ENCODE measurements at regions not wholly inside any gene's neighbourhood (a gene's known extent, or its start where the extent isn't known, plus 50 kb on each side); places are given as distances from the start of the nearest gene placed in this dataset.
A peak's percentile ranks its signal among the peaks of the same experiment; 100 is the strongest.
"Not testable (repeated sequence)": the region's sequence is repeated elsewhere in the genome, so short reads cannot be mapped to it uniquely, and the experiment has no call there.

DNA sequence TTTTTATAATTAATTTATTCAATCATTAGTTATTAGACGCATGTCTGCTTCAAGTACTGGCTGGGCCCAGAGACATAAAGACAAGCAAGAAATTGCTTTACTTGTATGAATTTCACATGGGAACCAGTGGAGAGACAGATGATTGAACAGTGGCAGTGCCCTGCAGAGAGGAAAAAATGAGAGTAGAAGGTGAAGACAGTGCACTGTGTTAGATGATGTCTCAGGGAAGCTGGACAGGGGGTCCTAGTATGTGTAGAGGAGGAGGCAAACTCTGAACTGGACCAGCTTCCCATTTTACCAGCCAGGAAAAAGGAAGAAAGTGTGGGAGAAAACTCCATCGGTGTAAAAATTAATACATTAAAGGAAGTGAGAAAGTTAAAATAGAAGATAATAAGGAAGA, 126.0 kb downstream of the BACH1 start:
- H3K4me2 ChIP-seq (ENCODE audit: low read length), result no peak overlapping the region
- H3K27me3 ChIP-seq (ENCODE audit: control insufficient read depth, insufficient read depth, low read length), result no peaks in the 10 kb centered on the region
- no peak overlapping the region for H3K9ac ChIP-seq (ENCODE audit: low read depth, low read length)
- H3K4me3 ChIP-seq (ENCODE audit: low read length), result no peak overlapping the region
- H3K9me3 ChIP-seq (replicated peaks; ENCODE audit: low read length), result no peaks in the 10 kb centered on the region
- no peaks in the 10 kb centered on the region for H3K4me1 ChIP-seq (ENCODE audit: control insufficient read depth, insufficient read depth, low read length)
- H3K36me3 ChIP-seq (ENCODE audit: insufficient read depth, low read length), result no peaks in the 10 kb centered on the region

DNA sequence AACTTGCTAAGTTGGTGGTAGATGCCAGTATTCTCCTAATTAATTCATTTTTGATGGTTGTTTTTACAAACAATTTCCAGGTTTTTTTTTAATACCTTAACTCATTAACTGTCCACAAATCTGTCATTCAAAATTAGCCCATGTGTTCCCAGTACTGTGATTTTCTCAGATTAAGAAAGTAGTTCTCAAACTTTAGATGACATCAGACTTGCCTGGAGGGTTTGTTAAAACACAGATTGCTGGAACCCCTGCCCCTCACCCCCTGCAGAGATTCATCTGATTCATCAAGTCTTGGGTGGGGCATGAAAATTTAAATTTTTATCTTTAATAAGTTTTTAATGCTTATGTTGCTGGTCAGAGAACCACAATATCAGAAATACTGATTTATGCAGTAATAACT, 130.5 kb downstream of the BACH1 start:
- Histone ChIP-seq H3K4me3 (ENCODE audit: low read length) (no peak overlapping the region), H3K36me3 (ENCODE audit: insufficient read depth, low read length) (no peaks in the 10 kb centered on the region), H3K9ac (ENCODE audit: low read depth, low read length) (no peak overlapping the region), H3K4me2 (ENCODE audit: low read length) (no peak overlapping the region), H3K27me3 (ENCODE audit: control insufficient read depth, insufficient read depth, low read length) (no peaks in the 10 kb centered on the region), H3K9me3 (replicated peaks; ENCODE audit: low read length) (no peaks in the 10 kb centered on the region), H3K4me1 (ENCODE audit: control insufficient read depth, insufficient read depth, low read length) (no peaks in the 10 kb centered on the region)

DNA sequence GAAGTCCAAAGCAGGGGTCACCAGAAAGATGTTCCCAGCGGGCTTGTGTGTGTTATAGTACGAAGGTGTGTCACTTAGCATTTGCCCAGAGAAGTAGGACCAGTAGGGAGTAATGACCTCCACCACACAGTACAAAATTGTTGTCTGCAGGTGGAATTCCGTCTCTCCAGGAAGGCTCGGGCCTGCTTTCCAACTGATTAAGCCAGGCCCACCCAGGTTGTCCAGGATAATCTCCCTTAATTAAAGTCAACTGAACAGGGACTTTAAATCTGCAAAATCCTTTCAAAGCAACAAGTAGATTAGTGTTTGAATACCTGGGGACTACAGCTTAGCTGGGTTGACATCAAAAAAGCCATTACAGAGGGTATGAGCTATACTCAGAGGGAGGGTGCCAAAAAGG, 131.3 kb downstream of the BACH1 start:
- Histone ChIP-seq H3K4me3 (ENCODE audit: low read length) (no peak overlapping the region), H3K27me3 (ENCODE audit: control insufficient read depth, insufficient read depth, low read length) (no peaks in the 10 kb centered on the region), H3K4me2 (ENCODE audit: low read length) (no peak overlapping the region), H3K4me1 (ENCODE audit: control insufficient read depth, insufficient read depth, low read length) (no peaks in the 10 kb centered on the region), H3K9ac (ENCODE audit: low read depth, low read length) (no peak overlapping the region), H3K36me3 (ENCODE audit: insufficient read depth, low read length) (no peaks in the 10 kb centered on the region), H3K9me3 (replicated peaks; ENCODE audit: low read length) (no peaks in the 10 kb centered on the region)

DNA sequence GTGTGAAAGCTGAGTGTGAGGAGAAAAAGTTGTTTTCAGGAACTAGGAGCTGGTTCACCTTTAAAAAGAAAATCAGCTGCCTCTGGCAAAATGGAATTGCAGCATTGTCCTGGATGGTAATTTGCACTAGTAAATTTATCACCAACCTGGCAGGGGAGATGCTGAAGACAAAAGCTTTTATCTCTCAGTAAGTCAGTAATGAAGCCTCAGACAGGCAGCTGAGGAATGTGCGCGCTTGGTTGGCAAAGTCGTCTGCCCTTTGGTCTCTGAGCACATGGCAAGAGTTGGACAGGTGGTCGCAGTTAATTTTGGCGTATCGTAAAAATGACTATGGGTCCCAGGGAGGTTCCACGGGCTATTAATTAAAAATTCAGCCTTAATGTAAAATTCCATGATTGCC, 131.9 kb downstream of the BACH1 start:
- H3K9ac ChIP-seq (ENCODE audit: low read depth, low read length), result no peak overlapping the region
- no peaks in the 10 kb centered on the region for H3K36me3 ChIP-seq (ENCODE audit: insufficient read depth, low read length)
- H3K4me2 ChIP-seq (ENCODE audit: low read length), result no peak overlapping the region
- H3K27me3 ChIP-seq (ENCODE audit: control insufficient read depth, insufficient read depth, low read length), result no peaks in the 10 kb centered on the region
- no peaks in the 10 kb centered on the region for H3K9me3 ChIP-seq (replicated peaks; ENCODE audit: low read length)
- no peaks in the 10 kb centered on the region for H3K4me1 ChIP-seq (ENCODE audit: control insufficient read depth, insufficient read depth, low read length)
- no peak overlapping the region for H3K4me3 ChIP-seq (ENCODE audit: low read length)

DNA sequence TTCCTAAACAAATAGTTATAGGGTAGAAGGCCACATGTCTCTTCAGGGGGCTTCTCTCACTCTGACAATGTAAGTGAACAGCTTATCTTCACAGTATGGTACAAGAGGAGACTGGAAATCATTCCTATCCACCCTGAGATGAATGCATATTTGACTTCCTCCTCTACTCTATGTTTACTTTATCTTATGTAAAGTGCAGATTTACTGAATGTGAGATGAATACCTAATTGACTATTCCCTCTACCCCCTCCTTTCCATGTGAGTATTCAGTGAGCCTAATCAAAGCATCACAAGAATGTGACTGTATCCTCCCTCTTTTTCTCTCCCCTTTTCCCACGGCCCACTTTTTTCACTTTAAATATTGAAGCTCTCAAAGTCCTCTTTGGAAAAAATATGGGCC, 132.5 kb downstream of the BACH1 start:
- Histone ChIP-seq H3K9me3 (replicated peaks; ENCODE audit: low read length) (no peaks in the 10 kb centered on the region), H3K9ac (ENCODE audit: low read depth, low read length) (no peak overlapping the region), H3K4me3 (ENCODE audit: low read length) (no peak overlapping the region), H3K27me3 (ENCODE audit: control insufficient read depth, insufficient read depth, low read length) (no peaks in the 10 kb centered on the region), H3K4me1 (ENCODE audit: control insufficient read depth, insufficient read depth, low read length) (no peaks in the 10 kb centered on the region), H3K36me3 (ENCODE audit: insufficient read depth, low read length) (no peaks in the 10 kb centered on the region), H3K4me2 (ENCODE audit: low read length) (no peak overlapping the region)

DNA sequence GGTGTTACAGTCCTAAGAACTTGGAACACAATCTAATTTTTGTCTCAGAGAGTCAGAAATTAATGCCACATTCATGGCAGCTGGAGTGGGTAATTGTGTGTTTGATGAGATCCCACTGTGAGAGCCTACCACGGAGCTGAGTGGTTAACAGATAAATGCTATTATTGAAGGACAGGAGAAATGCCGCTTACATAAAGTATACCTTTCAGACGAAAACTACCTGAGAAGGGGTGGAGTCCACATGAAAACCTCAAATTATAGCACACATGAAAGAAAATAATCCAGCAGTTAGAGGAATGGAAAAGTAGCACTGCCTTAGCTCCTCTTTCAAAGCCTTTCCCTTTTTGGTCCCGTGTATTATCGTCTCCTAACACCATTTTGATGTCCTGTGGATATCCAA, 133.0 kb downstream of the BACH1 start:
- no peak overlapping the region for H3K4me3 ChIP-seq (ENCODE audit: low read length)
- H3K4me1 ChIP-seq (ENCODE audit: control insufficient read depth, insufficient read depth, low read length), result no peaks in the 10 kb centered on the region
- H3K36me3 ChIP-seq (ENCODE audit: insufficient read depth, low read length), result no peaks in the 10 kb centered on the region
- H3K27me3 ChIP-seq (ENCODE audit: control insufficient read depth, insufficient read depth, low read length), result no peaks in the 10 kb centered on the region
- H3K9ac ChIP-seq (ENCODE audit: low read depth, low read length), result no peak overlapping the region
- H3K9me3 ChIP-seq (replicated peaks; ENCODE audit: low read length), result no peaks in the 10 kb centered on the region
- no peak overlapping the region for H3K4me2 ChIP-seq (ENCODE audit: low read length)

DNA sequence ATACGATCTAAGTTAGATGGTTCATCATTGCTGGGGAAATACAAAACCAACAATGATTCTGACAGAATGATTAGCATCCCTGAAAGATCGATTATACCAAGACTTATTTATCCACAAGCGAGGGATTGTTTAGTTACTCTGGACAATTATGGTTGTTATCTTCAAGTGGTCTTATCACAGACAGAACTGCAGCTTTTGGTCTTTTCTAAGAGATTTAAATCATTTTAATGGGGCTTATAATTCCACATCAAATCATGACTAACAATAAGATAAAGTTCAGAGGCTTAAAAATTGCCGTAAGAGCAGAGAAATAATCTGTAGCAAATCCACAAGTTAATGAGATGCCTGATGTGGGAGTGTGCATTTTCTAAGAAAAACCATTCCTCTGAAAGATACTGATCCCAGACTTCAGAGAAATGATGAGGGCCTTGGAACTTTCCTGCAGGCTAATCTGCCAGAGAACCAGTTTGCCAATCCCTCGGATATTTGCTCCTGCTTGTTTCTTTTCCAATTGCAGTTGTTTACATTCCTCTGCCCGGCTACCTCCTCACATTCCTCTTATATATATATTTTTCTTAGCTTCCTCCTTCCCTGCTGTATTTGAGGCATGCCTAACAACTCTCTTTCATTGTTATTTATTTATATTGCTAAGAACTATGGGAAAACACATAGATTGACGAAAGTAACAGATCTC, 134.8 kb downstream of the BACH1 start:
- no peak overlapping the region for H3K4me3 ChIP-seq (ENCODE audit: low read length)
- H3K4me2 ChIP-seq (ENCODE audit: low read length), result no peak overlapping the region
- H3K9me3 ChIP-seq (replicated peaks; ENCODE audit: low read length), result no peaks in the 10 kb centered on the region
- no peaks in the 10 kb centered on the region for H3K36me3 ChIP-seq (ENCODE audit: insufficient read depth, low read length)
- no peak overlapping the region for H3K9ac ChIP-seq (ENCODE audit: low read depth, low read length)
- no peaks in the 10 kb centered on the region for H3K4me1 ChIP-seq (ENCODE audit: control insufficient read depth, insufficient read depth, low read length)
- no peaks in the 10 kb centered on the region for H3K27me3 ChIP-seq (ENCODE audit: control insufficient read depth, insufficient read depth, low read length)

DNA sequence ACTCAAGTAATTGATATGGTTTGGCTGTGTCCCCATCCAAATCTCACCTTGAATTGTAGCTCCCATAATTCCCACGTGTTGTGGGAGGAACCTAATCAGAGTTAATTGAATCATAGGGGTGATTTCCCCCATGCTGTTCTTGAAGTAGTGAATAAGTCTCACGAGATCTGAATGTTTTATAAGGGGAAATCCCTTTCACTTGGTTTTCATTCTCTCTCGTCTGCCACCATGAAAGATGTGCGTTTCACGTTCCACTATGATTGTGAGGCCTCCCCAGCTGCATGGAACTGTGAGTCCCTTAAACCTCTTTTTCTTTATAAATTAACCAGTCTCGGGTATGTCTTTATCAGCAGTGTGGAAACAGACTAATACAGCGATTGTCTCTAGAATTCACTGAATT, 135.4 kb downstream of the BACH1 start:
- H3K9ac ChIP-seq (ENCODE audit: low read depth, low read length), result no peak overlapping the region
- H3K4me3 ChIP-seq (ENCODE audit: low read length), result no peak overlapping the region
- H3K4me2 ChIP-seq (ENCODE audit: low read length), result no peak overlapping the region
- H3K27me3 ChIP-seq (ENCODE audit: control insufficient read depth, insufficient read depth, low read length), result no peaks in the 10 kb centered on the region
- no peaks in the 10 kb centered on the region for H3K36me3 ChIP-seq (ENCODE audit: insufficient read depth, low read length)
- H3K9me3 ChIP-seq (replicated peaks; ENCODE audit: low read length), result no peaks in the 10 kb centered on the region
- H3K4me1 ChIP-seq (ENCODE audit: control insufficient read depth, insufficient read depth, low read length), result no peaks in the 10 kb centered on the region

DNA sequence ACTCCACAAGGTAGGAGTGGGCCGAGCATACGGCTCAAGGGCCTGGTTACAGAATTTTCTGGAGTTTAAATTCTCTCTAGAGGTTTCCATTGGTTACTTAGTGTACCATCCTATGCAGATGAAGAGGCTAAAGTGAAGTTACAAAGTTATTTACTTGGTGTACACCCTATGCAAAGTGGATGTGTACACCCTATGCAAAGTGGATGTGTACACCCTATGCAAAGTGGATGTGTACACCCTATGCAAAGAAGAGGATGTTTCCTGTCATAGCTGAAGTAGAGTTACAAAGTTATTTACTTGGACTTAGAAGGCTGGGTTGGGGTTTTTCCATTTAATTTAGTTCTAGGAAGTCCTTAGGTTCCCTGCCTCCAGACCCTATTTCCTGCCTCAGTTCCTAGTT, 136.3 kb downstream of the BACH1 start:
- H3K9ac ChIP-seq (ENCODE audit: low read depth, low read length), result not testable (repeated sequence)

DNA sequence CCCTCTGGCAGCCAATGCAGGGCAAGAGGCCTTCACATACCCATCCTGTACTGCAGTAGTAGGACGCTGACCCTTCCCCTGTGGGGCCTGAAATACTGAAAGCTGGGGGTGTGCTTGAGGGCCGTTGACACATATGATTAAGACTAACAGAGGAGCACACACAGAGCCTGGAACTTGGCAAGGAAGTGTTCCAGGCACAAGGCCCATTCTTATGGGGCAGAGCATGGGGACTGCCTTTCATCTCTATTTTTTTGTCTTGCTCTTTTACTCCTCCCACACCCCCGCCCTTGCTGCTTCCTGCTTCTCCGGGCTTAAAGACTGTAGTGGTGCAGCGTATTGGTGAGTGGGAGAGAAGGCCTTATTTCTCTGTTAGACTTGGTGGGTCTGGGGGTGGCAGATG, 137.4 kb downstream of the BACH1 start:
- Histone ChIP-seq H3K36me3 (ENCODE audit: insufficient read depth, low read length) (no peaks in the 10 kb centered on the region), H3K4me3 (ENCODE audit: low read length) (no peak overlapping the region), H3K9ac (ENCODE audit: low read depth, low read length) (no peak overlapping the region), H3K4me2 (ENCODE audit: low read length) (no peak overlapping the region), H3K27me3 (ENCODE audit: control insufficient read depth, insufficient read depth, low read length) (no peaks in the 10 kb centered on the region), H3K9me3 (replicated peaks; ENCODE audit: low read length) (no peaks in the 10 kb centered on the region), H3K4me1 (ENCODE audit: control insufficient read depth, insufficient read depth, low read length) (no peaks in the 10 kb centered on the region)

More for the DNA sequence above, 136.3 kb downstream of the BACH1 start:
- H3K27me3 ChIP-seq (ENCODE audit: control insufficient read depth, insufficient read depth, low read length); H3K4me3 ChIP-seq (ENCODE audit: low read length); H3K4me2 ChIP-seq (ENCODE audit: low read length); H3K36me3 ChIP-seq (ENCODE audit: insufficient read depth, low read length); H3K4me1 ChIP-seq (ENCODE audit: control insufficient read depth, insufficient read depth, low read length); H3K9me3 ChIP-seq (replicated peaks; ENCODE audit: low read length): not testable (repeated sequence)

DNA sequence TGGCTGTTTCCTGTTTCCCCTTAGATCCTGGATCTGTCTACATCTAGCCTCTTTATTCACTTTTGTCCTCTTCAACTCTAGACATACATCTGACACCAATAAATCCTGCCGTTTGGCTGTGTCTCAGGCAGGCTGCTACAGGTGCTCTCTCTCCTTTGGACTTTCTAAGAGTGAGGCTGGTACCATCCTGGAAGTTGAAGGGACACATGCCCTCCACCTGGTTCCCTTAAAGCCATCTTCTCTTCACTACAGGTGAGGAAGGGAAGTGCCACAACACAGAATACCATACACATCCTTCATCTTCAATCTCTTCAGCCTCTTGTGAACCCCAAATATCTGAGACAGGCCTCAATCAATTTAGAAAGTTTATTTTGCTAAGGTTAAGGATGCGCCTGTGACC, 137.9 kb downstream of the BACH1 start:
- Histone ChIP-seq H3K4me1 (ENCODE audit: control insufficient read depth, insufficient read depth, low read length) (peaks cover 3% of the 10 kb centered on the region), H3K4me2 (ENCODE audit: low read length) (no peak overlapping the region), H3K9me3 (replicated peaks; ENCODE audit: low read length) (no peaks in the 10 kb centered on the region), H3K27me3 (ENCODE audit: control insufficient read depth, insufficient read depth, low read length) (no peaks in the 10 kb centered on the region), H3K9ac (ENCODE audit: low read depth, low read length) (no peak overlapping the region), H3K4me3 (ENCODE audit: low read length) (no peak overlapping the region), H3K36me3 (ENCODE audit: insufficient read depth, low read length) (no peaks in the 10 kb centered on the region)

DNA sequence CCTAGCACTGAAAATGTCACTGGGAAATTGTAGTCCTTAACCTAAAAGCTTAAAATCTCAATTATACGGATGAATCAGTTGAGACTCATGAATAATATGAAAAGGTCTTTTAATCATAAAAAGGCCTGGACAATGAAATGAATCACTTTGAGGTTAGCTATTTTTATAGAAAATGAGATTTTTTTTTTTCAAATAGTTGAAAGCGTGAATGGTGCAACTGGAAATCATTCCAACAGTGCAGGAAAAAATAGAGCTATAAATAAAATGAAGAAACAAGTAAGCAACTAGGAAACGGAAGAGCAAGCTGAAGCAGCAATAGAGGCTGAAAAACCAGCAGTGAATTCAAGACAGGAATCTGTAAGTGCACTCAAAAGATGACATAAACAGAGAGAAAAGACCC, 142.9 kb downstream of the BACH1 start:
- Histone ChIP-seq H3K4me2 (ENCODE audit: low read length) (no peak overlapping the region), H3K4me1 (ENCODE audit: control insufficient read depth, insufficient read depth, low read length) (peaks cover 8% of the 10 kb centered on the region), H3K9ac (ENCODE audit: low read depth, low read length) (peak overlapping the region; percentile 36), H3K36me3 (ENCODE audit: insufficient read depth, low read length) (no peaks in the 10 kb centered on the region), H3K27me3 (ENCODE audit: control insufficient read depth, insufficient read depth, low read length) (no peaks in the 10 kb centered on the region), H3K4me3 (ENCODE audit: low read length) (no peak overlapping the region), H3K9me3 (replicated peaks; ENCODE audit: low read length) (no peaks in the 10 kb centered on the region)
